BLaER1 treated with 17β-estradiol and CSF1 and Interleukin-3, amounts not matched to agents 10 nM and 100 nM (cell line): ENCODE measurements at regions not wholly inside any gene's neighbourhood (a gene's known extent, or its start where the extent isn't known, plus 50 kb on each side); places are given as distances from the start of the nearest gene placed in this dataset.

Experiments used
- H3K27ac ChIP-seq, 11 experiments: shearing (Covaris generic); formaldehyde crosslinking; 2 replicates each; pipeline ENCODE4 v1.8.1; 2022
- H3K27me3 ChIP-seq, 11 experiments: shearing (Covaris generic); formaldehyde crosslinking; 2 replicates each; pipeline ENCODE4 v1.8.1; 2022
- H3K36me3 ChIP-seq, 11 experiments: shearing (Covaris generic); formaldehyde crosslinking; 2 replicates each; pipeline ENCODE4 v1.8.1; 2022
- H3K4me1 ChIP-seq, 10 experiments: shearing (Covaris generic); formaldehyde crosslinking; 2 replicates each; pipeline ENCODE4 v1.8.1; 2022
- H3K4me2 ChIP-seq, 11 experiments: shearing (Covaris generic); formaldehyde crosslinking; 2 replicates each; pipeline ENCODE4 v1.8.1; 2022
- H3K4me3 ChIP-seq, 10 experiments: shearing (Covaris generic); formaldehyde crosslinking; 2 replicates each; pipeline ENCODE4 v1.8.1; 2022
- H3K9ac ChIP-seq, 11 experiments: shearing (Covaris generic); formaldehyde crosslinking; 2 replicates each; pipeline ENCODE4 v1.8.1; 2022
- H3K9me3 ChIP-seq, 11 experiments: shearing (Covaris generic); formaldehyde crosslinking; replicated peaks in 1 of 11; 2 replicates each; pipeline ENCODE4 v1.8.1; 2022
- H4K20me1 ChIP-seq, 11 experiments: shearing (Covaris generic); formaldehyde crosslinking; 2 replicates each; pipeline ENCODE4 v1.8.1; 2022
- Cebpa-rat ChIP-seq, 11 experiments: shearing (Covaris generic); IDR thresholded peaks; 2 replicates each; pipeline ENCODE4 v1.8.1; 2022

DNA sequence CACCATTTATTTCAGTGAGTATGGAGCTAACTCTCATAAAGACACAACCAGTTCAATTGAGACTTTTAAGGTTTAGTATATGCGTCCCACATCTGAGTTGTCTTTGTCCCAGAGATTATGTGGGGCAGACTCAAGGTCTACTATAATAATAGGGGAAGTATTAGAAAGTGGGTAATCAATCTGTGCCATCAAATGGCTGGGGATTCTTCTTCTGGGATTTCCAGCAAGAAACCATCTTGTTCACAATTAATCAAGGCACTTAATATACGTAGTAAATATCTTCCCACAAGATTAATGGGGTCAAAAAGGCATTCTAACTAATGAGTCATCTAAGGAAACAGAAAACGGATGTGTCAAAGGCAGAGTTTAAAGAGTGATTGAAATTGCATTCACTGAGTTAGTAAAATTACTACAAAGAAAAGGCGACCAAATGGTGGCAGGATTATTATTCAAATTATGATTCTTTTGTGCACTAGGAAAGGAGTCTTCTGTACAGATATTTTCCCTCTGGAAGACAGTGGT, 179.8 kb upstream of the REG3G start:
- TF ChIP-seq Cebpa-rat (IDR thresholded peaks at IDR 0.05): no peak
- no peaks in the 10 kb centered on the region for H3K4me1 ChIP-seq
- H3K9ac ChIP-seq: no peak overlapping the region
- H3K9me3 ChIP-seq: no peaks in the 10 kb centered on the region
- no peaks in the 10 kb centered on the region for H3K36me3 ChIP-seq
- H3K27me3 ChIP-seq: no peaks in the 10 kb centered on the region
- H3K4me2 ChIP-seq: no peak overlapping the region
- H3K27ac ChIP-seq: no peak overlapping the region
- H3K4me3 ChIP-seq: no peak overlapping the region
- H4K20me1 ChIP-seq: no peaks in the 10 kb centered on the region

DNA sequence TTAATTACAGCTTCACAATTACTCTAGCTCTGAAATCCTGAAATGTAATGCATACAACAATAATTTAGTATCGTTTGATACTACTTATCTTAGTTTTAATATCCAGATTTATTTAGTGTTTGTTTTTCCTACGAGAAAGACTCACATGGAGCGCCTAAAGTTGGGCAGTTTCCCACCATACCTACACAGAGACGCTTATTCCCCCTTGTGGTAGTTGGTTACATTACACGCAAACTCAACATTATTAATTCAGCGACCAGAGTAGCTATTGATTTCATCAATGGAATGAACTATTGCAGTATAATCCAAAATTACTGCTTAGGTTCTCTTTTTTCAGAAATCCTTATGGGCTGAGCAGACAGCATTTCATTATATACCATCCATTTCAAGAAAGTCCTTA, 164.0 kb upstream of the REG3G start:
- Histone ChIP-seq H3K27ac (no peak overlapping the region), H3K36me3 (no peaks in the 10 kb centered on the region), H3K4me2 (no peak overlapping the region), H3K27me3 (no peaks in the 10 kb centered on the region), H3K9me3 (no peaks in the 10 kb centered on the region), H3K4me3 (no peak overlapping the region), H4K20me1 (no peaks in the 10 kb centered on the region), H3K9ac (no peak overlapping the region), H3K4me1 (peaks cover 0 to 8% (median 2%) of the 10 kb centered on the region in 10 experiments; a peak in 5 of 20 replicates)
- TF ChIP-seq Cebpa-rat (IDR thresholded peaks at IDR 0.05): no peak

DNA sequence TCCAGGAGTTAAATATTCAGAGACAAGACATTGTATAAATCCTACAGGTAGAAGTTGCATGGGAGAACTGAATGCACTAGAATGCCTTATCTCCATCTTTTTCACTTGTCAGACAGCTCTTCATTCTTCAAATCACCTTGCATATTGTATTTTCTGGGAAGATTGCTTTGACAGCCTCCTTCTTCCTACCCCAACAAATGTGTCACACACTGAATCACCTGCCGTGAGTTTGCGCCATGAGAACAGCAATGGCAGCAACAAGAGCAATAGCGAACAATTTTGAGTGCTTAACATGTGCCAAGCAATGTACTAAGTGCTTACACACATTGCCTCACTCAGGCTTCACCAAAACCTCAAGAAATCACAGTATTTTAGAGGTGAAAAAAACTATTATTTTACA, 161.3 kb upstream of the REG3G start:
- Histone ChIP-seq H3K9me3 (no peaks in the 10 kb centered on the region), H3K4me3 (no peak overlapping the region), H3K27ac (no peak overlapping the region), H3K4me2 (no peak overlapping the region), H3K36me3 (no peaks in the 10 kb centered on the region), H3K9ac (no peak overlapping the region), H4K20me1 (no peaks in the 10 kb centered on the region), H3K4me1 (no peaks in the 10 kb centered on the region), H3K27me3 (no peaks in the 10 kb centered on the region)
- no peak for TF ChIP-seq Cebpa-rat (IDR thresholded peaks at IDR 0.05)

DNA sequence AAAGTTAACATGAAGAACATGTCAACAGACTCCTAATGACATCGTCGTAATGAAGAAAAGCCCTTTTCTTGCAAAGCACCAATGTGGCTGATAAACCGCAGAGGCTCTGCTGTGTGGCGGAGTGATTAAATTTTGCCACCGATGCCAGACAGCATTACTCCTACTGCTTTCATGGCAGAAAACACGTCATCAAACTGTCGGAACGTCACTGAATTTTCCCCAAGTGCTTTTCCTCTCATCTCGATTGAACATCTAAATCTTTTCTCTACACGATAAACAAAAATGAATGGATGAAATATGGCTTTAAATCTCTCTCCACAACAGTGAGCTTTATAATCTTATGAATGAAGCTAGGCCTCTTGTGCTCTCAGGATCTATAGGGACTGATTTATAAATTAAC, 159.8 kb upstream of the REG3G start:
- Histone ChIP-seq H3K4me1 (no peaks in the 10 kb centered on the region), H4K20me1 (no peaks in the 10 kb centered on the region), H3K27ac (no peak overlapping the region), H3K27me3 (no peaks in the 10 kb centered on the region), H3K4me2 (no peak overlapping the region), H3K4me3 (no peak overlapping the region), H3K36me3 (no peaks in the 10 kb centered on the region), H3K9me3 (no peaks in the 10 kb centered on the region), H3K9ac (no peak overlapping the region)
- no peak for TF ChIP-seq Cebpa-rat (IDR thresholded peaks at IDR 0.05)

DNA sequence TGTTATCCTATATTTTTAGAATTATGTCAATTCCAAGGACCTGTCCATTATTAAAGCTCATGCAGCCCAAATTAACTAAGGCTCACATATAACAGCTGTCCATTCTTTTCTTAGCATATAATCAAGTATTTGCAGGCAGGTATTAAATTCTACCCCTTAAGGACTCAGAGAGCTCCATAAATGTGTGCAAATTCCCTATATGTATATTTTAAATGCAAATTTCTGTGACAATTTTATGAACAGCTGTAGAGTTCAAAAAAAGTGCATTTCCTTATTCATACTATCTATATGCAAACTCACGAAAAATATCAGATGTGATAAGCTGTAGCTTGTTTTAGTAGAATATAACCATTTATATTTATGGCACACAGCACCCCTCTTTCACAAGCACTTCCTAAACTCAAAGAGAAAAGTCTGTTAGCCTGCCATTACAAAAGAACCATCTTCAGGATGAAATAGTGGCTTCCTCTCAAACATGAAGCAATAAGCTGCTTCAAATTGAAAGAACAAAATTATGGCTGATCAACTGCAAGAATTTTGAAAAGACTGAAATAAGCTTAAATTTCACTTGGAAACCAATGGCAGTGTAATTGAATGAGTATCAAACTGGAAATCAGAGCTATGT, 155.0 kb upstream of the REG3G start:
- Histone ChIP-seq H3K27ac (no peak overlapping the region), H3K36me3 (no peaks in the 10 kb centered on the region)
- TF ChIP-seq Cebpa-rat (IDR thresholded peaks at IDR 0.05): no peak

DNA sequence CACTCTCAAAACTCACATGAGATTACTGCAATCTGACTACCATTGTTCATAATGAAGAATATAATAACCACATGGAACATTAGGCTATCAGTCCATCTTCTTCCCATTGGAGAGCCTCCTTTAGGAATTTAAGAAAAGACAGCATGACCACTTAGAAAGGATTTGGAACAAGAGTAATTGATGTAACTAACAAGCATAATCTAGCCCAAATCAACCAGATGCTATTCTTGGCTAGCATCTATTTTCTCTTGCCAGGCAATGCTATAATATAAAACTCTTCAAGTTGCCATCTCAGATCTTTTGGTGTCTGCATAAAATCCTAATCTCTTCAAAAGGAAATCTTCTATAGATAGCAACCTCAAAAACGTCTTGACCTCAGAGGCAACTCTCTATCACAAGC, 152.0 kb upstream of the REG3G start:
- Histone ChIP-seq H3K4me3 (no peak overlapping the region), H3K9ac (no peak overlapping the region)
- TF ChIP-seq Cebpa-rat (IDR thresholded peaks at IDR 0.05): no peak

More for the DNA sequence above, 155.0 kb upstream of the REG3G start:
- Histone ChIP-seq H3K9me3 (no peaks in the 10 kb centered on the region), H3K4me1 (no peaks in the 10 kb centered on the region), H3K9ac (no peak overlapping the region), H3K4me2 (no peak overlapping the region), H3K4me3 (no peak overlapping the region), H4K20me1 (no peaks in the 10 kb centered on the region), H3K27me3 (no peaks in the 10 kb centered on the region)

DNA sequence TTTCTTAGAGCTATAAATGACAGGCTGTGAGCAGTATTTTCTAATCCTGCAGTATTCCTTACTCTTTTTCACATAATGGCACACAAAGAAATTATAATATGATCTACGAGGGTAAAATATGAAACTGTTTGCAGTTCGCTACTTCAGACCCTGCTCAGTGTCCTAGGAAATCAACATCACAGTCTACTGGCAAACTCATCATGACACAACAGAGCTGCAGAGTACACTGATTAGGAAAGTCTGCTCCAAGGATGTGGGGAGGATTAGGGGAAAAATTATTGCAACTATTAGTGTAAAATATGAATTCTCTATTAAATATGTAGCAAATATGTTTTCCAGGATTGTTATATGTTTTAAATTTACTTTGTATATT, 149.2 kb upstream of the REG3G start:
- no peak overlapping the region for H3K9ac ChIP-seq
- peaks cover 0 to 9% (median 3%) of the 10 kb centered on the region in 10 experiments; a peak in 7 of 20 replicates for H3K4me1 ChIP-seq
- H3K27me3 ChIP-seq: no peaks in the 10 kb centered on the region
- no peaks in the 10 kb centered on the region for H4K20me1 ChIP-seq
- no peaks in the 10 kb centered on the region for H3K36me3 ChIP-seq
- no peaks in the 10 kb centered on the region for H3K9me3 ChIP-seq
- TF ChIP-seq Cebpa-rat (IDR thresholded peaks at IDR 0.05): no peak
- no peak overlapping the region for H3K4me3 ChIP-seq
- H3K4me2 ChIP-seq: no peak overlapping the region
- no peak overlapping the region for H3K27ac ChIP-seq

More for the DNA sequence above, 152.0 kb upstream of the REG3G start:
- no peak overlapping the region for H3K27ac ChIP-seq
- H4K20me1 ChIP-seq: no peaks in the 10 kb centered on the region
- H3K4me2 ChIP-seq: no peak overlapping the region
- no peaks in the 10 kb centered on the region for H3K27me3 ChIP-seq
- H3K9me3 ChIP-seq: no peaks in the 10 kb centered on the region
- H3K36me3 ChIP-seq: no peaks in the 10 kb centered on the region
- H3K4me1 ChIP-seq: no peaks in the 10 kb centered on the region

DNA sequence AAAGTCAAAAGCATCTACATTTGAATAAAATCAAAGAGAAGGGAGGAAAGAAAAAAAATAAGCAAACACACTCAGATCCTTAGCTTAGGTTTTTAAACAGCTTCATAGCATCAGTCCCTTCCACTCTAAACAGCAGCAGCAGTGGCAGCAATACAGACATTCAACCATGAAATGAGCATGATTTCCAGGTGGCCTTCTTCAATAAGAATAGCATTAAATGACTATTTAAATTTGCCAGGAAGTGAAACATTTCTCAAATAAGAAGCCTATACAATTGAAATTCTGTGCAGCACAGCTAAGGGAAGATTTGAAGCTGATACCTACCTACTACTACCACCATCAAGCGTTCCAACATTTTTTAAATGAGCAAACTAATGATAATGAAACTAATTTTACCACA, 138.1 kb upstream of the REG3G start:
- Histone ChIP-seq H3K4me1 (no peaks in the 10 kb centered on the region), H3K4me3 (no peak overlapping the region), H3K4me2 (no peak overlapping the region), H3K27ac (no peak overlapping the region), H4K20me1 (no peaks in the 10 kb centered on the region), H3K27me3 (no peaks in the 10 kb centered on the region), H3K36me3 (no peaks in the 10 kb centered on the region), H3K9ac (no peak overlapping the region), H3K9me3 (no peaks in the 10 kb centered on the region)
- no peak for TF ChIP-seq Cebpa-rat (IDR thresholded peaks at IDR 0.05)

DNA sequence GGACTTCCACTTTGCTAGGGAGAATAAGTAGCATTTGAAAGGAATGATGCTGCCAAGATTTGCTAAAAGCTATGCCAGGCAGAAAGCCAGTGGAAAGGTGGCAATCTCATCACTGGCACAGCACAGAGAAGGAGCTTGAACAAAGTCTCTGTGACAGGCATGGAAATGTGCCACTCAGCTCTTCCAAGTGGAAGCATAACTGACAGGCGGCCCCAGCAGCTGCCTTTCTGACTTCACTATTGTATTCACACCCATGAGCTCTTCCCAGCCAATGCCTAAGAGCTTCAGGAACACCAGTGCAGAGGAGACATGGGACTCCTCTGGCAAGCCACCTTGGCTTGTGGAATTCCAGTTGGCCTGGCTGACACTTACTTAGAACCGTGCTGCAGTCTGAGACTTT, 134.6 kb upstream of the REG3G start:
- no peak overlapping the region for H3K9ac ChIP-seq
- no peaks in the 10 kb centered on the region for H3K27me3 ChIP-seq
- H3K4me2 ChIP-seq: no peak overlapping the region
- no peaks in the 10 kb centered on the region for H3K4me1 ChIP-seq
- no peaks in the 10 kb centered on the region for H3K36me3 ChIP-seq
- H3K4me3 ChIP-seq: no peak overlapping the region
- no peaks in the 10 kb centered on the region for H4K20me1 ChIP-seq
- H3K9me3 ChIP-seq: no peaks in the 10 kb centered on the region
- H3K27ac ChIP-seq: no peak overlapping the region
- no peak for TF ChIP-seq Cebpa-rat (IDR thresholded peaks at IDR 0.05)

DNA sequence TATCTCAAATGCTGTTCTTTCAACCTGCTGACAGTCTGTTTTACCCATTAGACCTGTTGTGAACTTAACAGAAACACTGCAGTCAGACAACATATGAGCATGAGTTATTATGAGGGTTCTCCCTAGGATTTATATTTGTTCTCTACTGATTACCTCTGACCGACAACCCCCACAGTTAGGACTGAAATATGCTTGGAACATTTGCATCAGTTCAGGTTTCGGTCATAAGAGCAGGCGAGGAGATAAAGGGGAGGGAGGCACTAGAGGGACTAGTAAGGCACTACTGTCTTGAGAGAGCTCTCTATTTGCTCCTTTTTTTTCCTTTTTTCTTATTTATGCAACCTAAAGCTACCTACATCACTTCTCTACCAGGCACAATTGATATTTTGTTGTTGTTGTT, 133.2 kb upstream of the REG3G start:
- no peaks in the 10 kb centered on the region for H3K4me1 ChIP-seq

More for the DNA sequence above, 133.2 kb upstream of the REG3G start:
- H4K20me1 ChIP-seq: no peaks in the 10 kb centered on the region
- H3K9ac ChIP-seq: no peak overlapping the region
- no peaks in the 10 kb centered on the region for H3K36me3 ChIP-seq
- H3K9me3 ChIP-seq: no peaks in the 10 kb centered on the region
- no peak overlapping the region for H3K27ac ChIP-seq
- H3K4me2 ChIP-seq: no peak overlapping the region
- H3K4me3 ChIP-seq: no peak overlapping the region
- TF ChIP-seq Cebpa-rat (IDR thresholded peaks at IDR 0.05): no peak
- no peaks in the 10 kb centered on the region for H3K27me3 ChIP-seq
